ENCODE measurements at regions not wholly inside any gene's neighbourhood (a gene's known extent, or its start where the extent isn't known, plus 50 kb on each side); places are given as distances from the start of the nearest gene placed in this dataset.

GRCh38 chr4:178784491-178784890, 1342.3 kb upstream of the AGA start:
- no peak overlapping the region for H3K4me3 ChIP-seq (ENCODE audit: low read depth, low read length)
- DNase-seq (ENCODE audit: low read depth): no peak

- DNase-seq (ENCODE audit: low read depth): no peak
- no peak overlapping the region for H3K4me3 ChIP-seq (ENCODE audit: low read depth, low read length)
These were observed 1347.0 kb upstream of the AGA start for GRCh38 chr4:178789279-178789678.

- H3K4me3 ChIP-seq (ENCODE audit: low read depth, low read length): no peak overlapping the region
- DNase-seq (ENCODE audit: low read depth): no peak
These were observed 1357.0 kb upstream of the AGA start for GRCh38 chr4:178799204-178799603.

GRCh38 chr4:178808106-178808505, 1365.9 kb upstream of the AGA start:
- DNase-seq (ENCODE audit: low read depth): no peak

GRCh38 chr4:178809921-178810320, 1367.7 kb upstream of the AGA start:
- DNase-seq (ENCODE audit: low read depth): no peak
- no peak overlapping the region for H3K4me3 ChIP-seq (ENCODE audit: low read depth, low read length)

More at GRCh38 chr4:178808106-178808505, 1365.9 kb upstream of the AGA start:
- no peak overlapping the region for H3K4me3 ChIP-seq (ENCODE audit: low read depth, low read length)

GRCh38 chr4:178811356-178811755, 1369.1 kb upstream of the AGA start:
- DNase-seq (ENCODE audit: low read depth): no peak
- no peak overlapping the region for H3K4me3 ChIP-seq (ENCODE audit: low read depth, low read length)

DNA sequence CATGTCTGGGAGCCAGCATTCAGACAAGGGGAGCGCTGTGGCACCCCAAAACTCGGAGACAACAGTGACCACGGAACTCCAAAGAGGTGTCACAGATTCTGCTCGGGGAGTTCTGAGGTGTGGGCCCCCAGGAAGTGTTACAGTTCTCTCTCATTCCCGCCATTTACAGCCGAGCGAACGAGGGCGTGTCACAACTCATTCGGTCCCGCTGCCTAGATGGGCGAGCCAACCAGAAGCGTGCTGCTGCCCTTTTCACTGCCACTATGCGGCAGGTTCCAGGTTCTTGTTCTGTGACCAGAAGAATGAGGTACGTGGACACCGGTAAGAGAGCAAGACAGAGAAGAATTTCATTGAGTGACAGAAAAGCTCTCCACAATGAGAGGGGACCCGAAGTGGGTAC, 1370.6 kb upstream of the AGA start:
- DNase-seq (ENCODE audit: low read depth): no peak
- no peak overlapping the region for H3K4me3 ChIP-seq (ENCODE audit: low read depth, low read length)

- H3K4me3 ChIP-seq (ENCODE audit: low read depth, low read length): no peak overlapping the region
- no peak for DNase-seq (ENCODE audit: low read depth)
These were observed 1372.7 kb upstream of the AGA start for GRCh38 chr4:178814908-178815307.

DNA sequence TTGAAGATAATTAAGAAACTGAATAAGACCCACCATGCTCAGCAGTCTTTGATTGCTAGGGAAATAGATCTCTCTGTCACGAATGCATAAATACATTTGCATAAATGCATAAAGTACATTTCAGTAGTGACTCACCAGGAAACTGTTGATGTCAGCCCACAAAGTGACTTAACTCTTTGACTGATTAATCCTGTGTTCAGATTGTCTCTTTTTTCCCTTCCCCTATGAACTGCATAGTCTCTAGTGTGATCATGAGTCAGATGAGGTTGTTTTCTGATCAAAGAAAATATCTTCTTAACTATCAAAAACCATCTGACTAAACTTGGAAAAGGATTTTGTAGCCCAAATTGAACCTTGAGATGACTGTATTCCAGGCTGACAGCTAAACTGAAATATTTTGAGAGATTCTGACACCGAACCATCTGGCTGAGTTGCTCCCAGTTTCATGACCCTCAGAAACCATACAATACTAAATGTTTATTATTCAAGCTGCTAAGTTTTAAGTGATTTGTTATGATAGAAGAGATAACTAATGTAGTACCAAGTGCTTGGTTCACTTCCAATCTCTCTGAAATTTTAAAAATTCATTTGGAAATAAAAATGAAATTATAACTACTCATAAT, 1381.5 kb upstream of the AGA start:
- no peak overlapping the region for H3K4me3 ChIP-seq (ENCODE audit: low read depth, low read length)
- no peak for DNase-seq (ENCODE audit: low read depth)

DNA sequence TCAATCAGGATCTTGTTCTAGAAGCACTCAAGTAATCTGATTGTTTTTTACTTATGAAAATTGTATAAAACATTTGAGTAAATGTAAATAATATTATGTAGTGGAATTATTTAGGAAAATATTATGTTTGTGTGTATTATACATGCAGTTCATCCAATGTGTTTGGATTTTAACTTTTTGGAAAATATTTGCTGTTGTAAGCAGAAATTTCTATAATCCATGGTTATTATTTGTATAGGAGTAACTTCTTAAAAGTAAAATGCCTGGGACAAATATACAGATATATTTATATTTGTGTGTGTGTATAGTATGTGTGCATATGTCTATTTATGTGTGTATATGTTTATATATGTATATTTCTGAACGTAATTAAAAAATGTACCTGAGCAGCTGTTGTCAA, 1394.6 kb upstream of the AGA start:
- no peak for DNase-seq (ENCODE audit: low read depth)
- H3K4me3 ChIP-seq (ENCODE audit: low read depth, low read length): no peak overlapping the region

- DNase-seq (ENCODE audit: low read depth): no peak
- H3K4me3 ChIP-seq (ENCODE audit: low read depth, low read length): no peak overlapping the region
These were observed 1396.5 kb upstream of the AGA start for GRCh38 chr4:178838776-178839175.

DNA sequence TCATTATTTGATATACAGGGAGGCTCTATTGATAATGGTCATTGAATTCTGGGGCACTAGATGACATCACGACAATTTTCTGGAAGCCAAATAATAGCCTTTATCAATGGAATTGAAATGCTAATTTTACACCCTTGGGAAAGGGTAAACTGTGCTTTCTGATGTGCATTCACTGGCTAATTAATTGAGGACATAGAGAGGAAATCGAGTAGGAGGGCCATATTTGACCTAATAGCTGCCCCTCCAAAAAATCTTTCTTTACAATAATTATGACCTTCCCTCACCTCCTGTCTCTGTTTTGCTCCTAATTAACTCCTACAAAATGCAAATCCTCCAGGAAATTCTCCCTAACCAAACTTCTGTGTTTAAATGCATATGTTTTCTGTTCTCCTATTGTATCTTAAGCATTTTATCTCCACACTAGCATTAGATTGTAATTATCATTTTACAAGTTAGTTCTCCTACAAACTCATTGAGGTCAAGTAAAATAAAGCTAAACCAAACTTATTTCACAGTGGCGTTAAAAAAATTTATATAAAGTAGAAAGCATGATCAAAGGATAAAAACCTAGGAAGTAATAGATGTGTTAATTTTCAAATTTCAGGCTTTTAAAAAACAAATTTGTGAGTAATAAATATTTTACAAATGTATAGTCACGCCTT, 1414.0 kb upstream of the AGA start:
- no peak overlapping the region for H3K4me3 ChIP-seq (ENCODE audit: low read depth, low read length)
- no peak for DNase-seq (ENCODE audit: low read depth)

- DNase-seq (ENCODE audit: low read depth): no peak
- no peak overlapping the region for H3K4me3 ChIP-seq (ENCODE audit: low read depth, low read length)
These were observed 1429.2 kb upstream of the AGA start for GRCh38 chr4:178871476-178871875.

DNA sequence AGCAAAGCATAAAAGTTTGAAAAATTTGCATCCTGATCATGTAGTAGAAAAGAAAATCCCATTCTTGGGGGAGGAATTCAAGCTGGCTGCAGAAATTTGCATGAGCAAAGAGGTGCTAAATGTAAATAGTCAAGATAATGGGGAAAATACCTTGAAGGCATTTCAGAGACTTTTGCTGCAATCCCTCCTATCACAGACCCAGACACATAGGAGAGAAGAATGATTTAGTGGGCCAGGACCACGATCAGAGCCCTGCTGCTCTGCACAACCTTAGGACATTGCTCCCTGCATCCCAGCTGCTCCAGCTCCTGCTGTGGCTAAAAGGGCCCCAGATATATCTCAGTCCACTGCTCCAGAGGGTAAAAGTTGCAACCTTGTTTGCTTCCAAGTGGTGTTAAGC, 1439.7 kb upstream of the AGA start:
- DNase-seq (ENCODE audit: low read depth): no peak
- H3K4me3 ChIP-seq (ENCODE audit: low read depth, low read length): no peak overlapping the region

GRCh38 chr4:178894126-178894525, 1451.9 kb upstream of the AGA start:
- DNase-seq (ENCODE audit: low read depth): no peak
- no peak overlapping the region for H3K4me3 ChIP-seq (ENCODE audit: low read depth, low read length)

DNA sequence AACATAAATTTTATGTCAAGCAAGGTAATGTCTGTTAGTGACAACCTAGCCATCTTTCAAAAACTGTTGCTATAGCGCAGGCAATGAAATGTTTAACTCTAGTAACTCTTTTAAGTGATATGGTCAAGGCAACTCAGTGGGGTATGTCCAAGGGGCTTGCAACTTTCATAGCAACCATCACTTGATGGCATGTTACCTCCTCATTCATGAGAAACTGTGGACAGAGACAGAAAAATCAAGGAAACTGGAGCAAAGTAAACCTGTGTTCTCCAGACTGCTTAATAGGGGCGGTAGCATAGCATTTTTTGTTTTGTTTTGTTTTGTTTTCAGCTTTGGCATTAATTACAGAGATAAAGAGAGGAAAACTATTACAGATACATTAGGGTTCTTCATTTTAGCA, 1456.8 kb upstream of the AGA start:
- no peak for DNase-seq (ENCODE audit: low read depth)
- H3K4me3 ChIP-seq (ENCODE audit: low read depth, low read length): no peak overlapping the region

DNA sequence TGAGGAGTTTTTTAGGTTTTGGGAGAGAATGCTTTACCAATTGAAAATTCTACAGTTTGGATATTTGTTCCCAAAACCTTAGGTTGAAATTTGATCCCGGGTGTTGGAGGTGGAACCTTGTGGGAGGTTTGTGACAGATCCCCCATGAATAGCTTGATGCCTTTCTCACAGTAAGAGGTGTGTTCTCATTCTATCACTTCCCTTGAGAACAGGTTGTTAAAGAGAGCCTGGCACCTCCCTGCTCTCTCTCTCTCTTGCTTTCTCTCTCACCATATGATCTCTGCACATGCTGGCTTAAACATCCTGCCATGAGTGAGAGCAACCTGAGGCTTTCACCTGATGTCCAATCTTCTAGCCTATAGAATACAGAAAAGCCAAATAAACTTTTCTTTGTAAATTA, 1475.5 kb upstream of the AGA start:
- no peak for DNase-seq (ENCODE audit: low read depth)
- H3K4me3 ChIP-seq (ENCODE audit: low read depth, low read length): no peak overlapping the region

GRCh38 chr4:178937130-178937529, 1494.9 kb upstream of the AGA start:
- no peak overlapping the region for H3K4me3 ChIP-seq (ENCODE audit: low read depth, low read length)
- no peak for DNase-seq (ENCODE audit: low read depth)

DNA sequence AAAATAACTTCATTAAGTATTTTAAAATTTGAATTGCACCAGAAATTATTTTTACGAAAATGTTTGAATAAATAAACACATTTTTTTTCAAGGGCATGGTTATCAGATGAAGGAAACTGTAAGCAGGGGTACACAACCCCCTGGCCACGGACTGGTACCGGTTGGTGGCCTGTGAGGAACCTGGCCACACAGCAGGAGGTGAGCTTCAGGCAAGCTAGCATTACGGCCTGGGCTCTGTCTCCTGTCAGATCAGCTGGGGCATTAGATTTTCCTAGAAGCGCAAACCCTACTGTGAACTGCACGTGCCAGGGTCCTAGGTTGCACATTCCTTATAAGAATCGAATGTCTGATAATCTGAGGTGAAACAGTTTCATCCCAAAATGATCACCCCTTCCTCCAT, 1499.7 kb upstream of the AGA start:
- H3K4me3 ChIP-seq (ENCODE audit: low read depth, low read length): no peak overlapping the region
- DNase-seq (ENCODE audit: low read depth): no peak

GRCh38 chr4:178953447-178954120, 1511.3 kb upstream of the AGA start:
- DNase-seq (ENCODE audit: low read depth): no peak
- H3K4me3 ChIP-seq (ENCODE audit: low read depth, low read length): no peak overlapping the region

DNA sequence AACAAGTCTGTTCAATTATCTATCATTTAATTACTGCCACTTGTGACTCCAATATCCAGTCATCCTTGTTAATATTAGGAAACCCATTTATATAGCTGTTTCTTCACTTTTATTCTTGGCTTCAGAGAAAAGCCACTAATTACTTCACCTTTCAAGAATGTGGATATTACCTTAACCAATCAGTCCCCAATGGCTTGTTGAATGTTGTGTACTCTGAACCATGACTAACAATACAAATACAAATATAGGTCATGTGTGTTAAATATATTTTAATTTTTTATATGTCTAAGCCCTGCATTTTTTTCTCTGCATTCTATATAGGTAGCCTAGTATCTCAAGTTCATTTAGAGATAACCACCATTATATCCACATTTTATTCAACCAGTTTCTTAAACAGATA, 1513.4 kb upstream of the AGA start:
- H3K4me3 ChIP-seq (ENCODE audit: low read depth, low read length): no peak overlapping the region
- no peak for DNase-seq (ENCODE audit: low read depth)

Data from skeletal muscle cell (primary cell).